ENCODE measurements at regions not wholly inside any gene's neighbourhood (a gene's known extent, or its start where the extent isn't known, plus 50 kb on each side); places are given as distances from the start of the nearest gene placed in this dataset.
A peak's percentile ranks its signal among the peaks of the same experiment; 100 is the strongest.

GRCh38 chr13:111515307-111515617 lies 194.8 kb downstream of the TEX29 start:
- DNase-seq (ENCODE audit: low spot score) = no peak
- ChIA-PET CTCF (no interaction called here), POLR2A (ENCODE audit: low non-redundant PET) (no interaction called here)
- Histone ChIP-seq H3K4me1 (ENCODE audit: insufficient read depth, low read length, poor library complexity, severe bottlenecking) (no peaks in the 10 kb centered on the region), H3K4me3 (ENCODE audit: low read depth, low read length, poor library complexity, severe bottlenecking) (no peak overlapping the region), H3K9me3 (ENCODE audit: low read depth, low read length, poor library complexity, severe bottlenecking) (no peaks in the 10 kb centered on the region), H3K27ac (ENCODE audit: low read depth, low read length, poor library complexity, severe bottlenecking) (no peak overlapping the region), H3K36me3 (ENCODE audit: insufficient read depth, low read length, poor library complexity, severe bottlenecking) (no peaks in the 10 kb centered on the region), H3K27me3 (replicated peaks; ENCODE audit: insufficient read depth, low read depth, low read length, poor library complexity) (peaks cover 13% of the 10 kb centered on the region)
- intact Hi-C loops (cut with micrococcal nuclease; ENCODE audit: unreplicated experiment) = no loop called here
- no TSS peak for BruUV-seq (replicated peaks)
- no peak for TF ChIP-seq EZH2 (IDR thresholded peaks at IDR 0.05; ENCODE audit: borderline replicate concordance, low read depth, low read length, poor library complexity, severe bottlenecking)
- TF ChIP-seq CTCF (conservative IDR thresholded peaks at IDR 0.05; ENCODE audit: low read depth, low read length) = no peak

GRCh38 chr13:111515635-111516034 lies 195.2 kb downstream of the TEX29 start:
- ChIA-PET POLR2A (ENCODE audit: low non-redundant PET) (no interaction called here), CTCF (no interaction called here)
- Histone ChIP-seq H3K9me3 (ENCODE audit: low read depth, low read length, poor library complexity, severe bottlenecking) (no peaks in the 10 kb centered on the region), H3K27me3 (replicated peaks; ENCODE audit: insufficient read depth, low read depth, low read length, poor library complexity) (peaks cover 12% of the 10 kb centered on the region), H3K36me3 (ENCODE audit: insufficient read depth, low read length, poor library complexity, severe bottlenecking) (no peaks in the 10 kb centered on the region), H3K4me1 (ENCODE audit: insufficient read depth, low read length, poor library complexity, severe bottlenecking) (no peaks in the 10 kb centered on the region), H3K27ac (ENCODE audit: low read depth, low read length, poor library complexity, severe bottlenecking) (no peak overlapping the region), H3K4me3 (ENCODE audit: low read depth, low read length, poor library complexity, severe bottlenecking) (no peak overlapping the region)
- BruUV-seq (replicated peaks) = no TSS peak
- DNase-seq (ENCODE audit: low spot score) = no peak
- no peak for TF ChIP-seq EZH2 (IDR thresholded peaks at IDR 0.05; ENCODE audit: borderline replicate concordance, low read depth, low read length, poor library complexity, severe bottlenecking)
- no peak for TF ChIP-seq CTCF (conservative IDR thresholded peaks at IDR 0.05; ENCODE audit: low read depth, low read length)
- intact Hi-C loops (cut with micrococcal nuclease; ENCODE audit: unreplicated experiment) = no loop called here

GRCh38 chr13:111516712-111517640 lies 196.5 kb downstream of the TEX29 start:
- peaks cover 12% of the 10 kb centered on the region for H3K27me3 ChIP-seq (replicated peaks; ENCODE audit: insufficient read depth, low read depth, low read length, poor library complexity)
- intact Hi-C loops (cut with micrococcal nuclease; ENCODE audit: unreplicated experiment) = no loop called here
- no peaks in the 10 kb centered on the region for H3K36me3 ChIP-seq (ENCODE audit: insufficient read depth, low read length, poor library complexity, severe bottlenecking)
- peak overlapping the region; percentile 27 for H3K4me3 ChIP-seq (ENCODE audit: low read depth, low read length, poor library complexity, severe bottlenecking)
- DNase-seq (ENCODE audit: low spot score) = no peak
- TF ChIP-seq CTCF (conservative IDR thresholded peaks at IDR 0.05; ENCODE audit: low read depth, low read length) (no peak), EZH2 (IDR thresholded peaks at IDR 0.05; ENCODE audit: borderline replicate concordance, low read depth, low read length, poor library complexity, severe bottlenecking) (no peak)
- ChIA-PET POLR2A (ENCODE audit: low non-redundant PET) (interaction anchor here (0.6 kb wide), 1 partner anchor 46 kb away, joined by 7 read pairs; no protein-coding TSS in a partner anchor), CTCF (no interaction called here)
- no TSS peak for BruUV-seq (replicated peaks)
- no peaks in the 10 kb centered on the region for H3K9me3 ChIP-seq (ENCODE audit: low read depth, low read length, poor library complexity, severe bottlenecking)
- H3K27ac ChIP-seq (ENCODE audit: low read depth, low read length, poor library complexity, severe bottlenecking) = no peak overlapping the region
- H3K4me1 ChIP-seq (ENCODE audit: insufficient read depth, low read length, poor library complexity, severe bottlenecking) = no peaks in the 10 kb centered on the region
